HEK293T (cell line): ENCODE measurements at regions not wholly inside any gene's neighbourhood (a gene's known extent, or its start where the extent isn't known, plus 50 kb on each side); places are given as distances from the start of the nearest gene placed in this dataset.

Experiments used
- ARNT ChIP-seq: fragments of 450-650 bp; IDR thresholded peaks from 2 replicates; pipeline ENCODE4 v1.6.1; 2017; ENCODE audit warnings: mild to moderate bottlenecking
- BHLHE40 ChIP-seq: fragments of 450-650 bp; IDR thresholded peaks from 2 replicates; pipeline ENCODE4 v1.6.1; 2016; ENCODE audit warnings: mild to moderate bottlenecking, moderate library complexity, borderline replicate concordance
- CTBP1 ChIP-seq: fragments of 450-650 bp; IDR thresholded peaks from 2 replicates; pipeline ENCODE4 v1.6.1; 2016; ENCODE audit warnings: borderline replicate concordance
- ELF4 ChIP-seq: fragments of 450-650 bp; IDR thresholded peaks from 2 replicates; pipeline ENCODE4 v1.6.1; 2017; ENCODE audit warnings: antibody characterized with exemption
- FOXA1 ChIP-seq: fragments of 450-650 bp; IDR thresholded peaks from 2 replicates; pipeline ENCODE4 v1.6.1; 2016; ENCODE audit warnings: mild to moderate bottlenecking
- FOXK2 ChIP-seq: fragments of 450-650 bp; IDR thresholded peaks from 2 replicates; pipeline ENCODE4 v1.6.1; 2016; ENCODE audit warnings: mild to moderate bottlenecking
- FOXM1 ChIP-seq: fragments of 450-650 bp; IDR thresholded peaks from 2 replicates; pipeline ENCODE4 v1.6.1; 2017; ENCODE audit warnings: mild to moderate bottlenecking, borderline replicate concordance
- NFRKB ChIP-seq: fragments of 450-650 bp; IDR thresholded peaks from 2 replicates; pipeline ENCODE4 v1.6.1; 2016; ENCODE audit warnings: mild to moderate bottlenecking, moderate library complexity
- SP1 ChIP-seq: fragments of 450-650 bp; IDR thresholded peaks from 2 replicates; pipeline ENCODE4 v1.6.1; 2017
- SUZ12 ChIP-seq: fragments of 450-650 bp; IDR thresholded peaks from 2 replicates; pipeline ENCODE4 v1.6.1; 2016; ENCODE audit warnings: mild to moderate bottlenecking
- TARDBP ChIP-seq: fragments of 450-650 bp; IDR thresholded peaks from 2 replicates; pipeline ENCODE4 v1.6.1; 2016
- TF ChIP-seq, protein P1 (sequence below): fragments of 450-650 bp; IDR thresholded peaks from 2 replicates; pipeline ENCODE4 v1.6.1; 2016

DNA sequence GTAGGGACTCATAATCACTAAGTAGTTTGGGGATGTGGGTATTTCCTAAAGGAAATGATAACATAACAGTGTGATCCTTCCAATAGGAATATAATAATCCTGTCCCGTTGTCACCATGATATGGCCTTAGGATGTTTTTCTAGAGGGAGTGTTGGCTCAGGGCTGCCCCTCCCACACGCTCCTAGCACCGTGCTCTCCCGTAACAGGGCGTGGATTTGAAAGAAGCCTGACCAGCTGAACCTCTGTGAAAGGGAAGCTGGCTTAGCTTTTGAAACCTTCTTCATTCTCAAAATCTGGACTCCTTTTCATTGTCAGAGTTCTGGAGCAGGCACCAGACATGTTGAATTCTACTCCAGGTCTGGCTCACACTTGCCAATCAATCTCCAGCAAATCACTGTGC is 103.4 kb upstream of the SASH1 start:
- no peak for TF ChIP-seq TARDBP
- TF ChIP-seq SP1 = no peak
- no peak for TF ChIP-seq ARNT
- TF ChIP-seq, protein P1, sequence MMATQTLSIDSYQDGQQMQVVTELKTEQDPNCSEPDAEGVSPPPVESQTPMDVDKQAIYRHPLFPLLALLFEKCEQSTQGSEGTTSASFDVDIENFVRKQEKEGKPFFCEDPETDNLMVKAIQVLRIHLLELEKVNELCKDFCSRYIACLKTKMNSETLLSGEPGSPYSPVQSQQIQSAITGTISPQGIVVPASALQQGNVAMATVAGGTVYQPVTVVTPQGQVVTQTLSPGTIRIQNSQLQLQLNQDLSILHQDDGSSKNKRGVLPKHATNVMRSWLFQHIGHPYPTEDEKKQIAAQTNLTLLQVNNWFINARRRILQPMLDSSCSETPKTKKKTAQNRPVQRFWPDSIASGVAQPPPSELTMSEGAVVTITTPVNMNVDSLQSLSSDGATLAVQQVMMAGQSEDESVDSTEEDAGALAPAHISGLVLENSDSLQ = no peak
- no peak for TF ChIP-seq FOXA1
- TF ChIP-seq CTBP1 = no peak
- no peak for TF ChIP-seq NFRKB
- TF ChIP-seq ELF4 = no peak
- TF ChIP-seq BHLHE40 = no peak
- TF ChIP-seq FOXK2 = no peak
- no peak for TF ChIP-seq FOXM1
- no peak for TF ChIP-seq SUZ12
